GM12878 (cell line): ENCODE measurements at regions not wholly inside any gene's neighbourhood (a gene's known extent, or its start where the extent isn't known, plus 50 kb on each side); places are given as distances from the start of the nearest gene placed in this dataset.

Source experiments
- BMI1 ChIP-seq: fragments of 450-650 bp; IDR thresholded peaks from 2 replicates; pipeline ENCODE4 v1.6.1; 2016; ENCODE audit warnings: mild to moderate bottlenecking, moderate library complexity, borderline replicate concordance
- CHD4 ChIP-seq: fragments of 200-600 bp; sonication (generic); IDR thresholded peaks from 2 replicates; pipeline ENCODE4 v1.6.1; 2016; ENCODE audit warnings: mild to moderate bottlenecking
- EGR1 ChIP-seq, 2 experiments: IDR thresholded peaks; 1 replicate in 1 of 2; 2 replicates in 1 of 2; pipeline ENCODE4 v1.6.1; 2011 to 2012; ENCODE audit warnings: low read depth in 2 of 2, low read length in 2 of 2, borderline replicate concordance in 1 of 2, mild to moderate bottlenecking in 1 of 2, moderate library complexity in 1 of 2
- NFYB ChIP-seq: IDR thresholded peaks from 2 replicates; pipeline ENCODE4 v1.6.1; 2011; ENCODE audit warnings: low read depth, mild to moderate bottlenecking, low read length, improper control_type of control experiment, moderate library complexity; ENCODE audit not compliant: insufficient read depth
- SMAD1 ChIP-seq: fragments of 450-650 bp; IDR thresholded peaks from 2 replicates; pipeline ENCODE4 v1.6.1; 2018; ENCODE audit warnings: mild to moderate bottlenecking, low read depth; ENCODE audit not compliant: partially characterized antibody

- TF ChIP-seq BMI1 (no peak), CHD4 (no peak), NFYB (no peak), EGR1 (IDR thresholded peaks at IDR 0.05; ENCODE audit: borderline replicate concordance in 1 of 2, low read depth in 2 of 2, low read length in 2 of 2) (no peak), SMAD1 (no peak)
Observed at GRCh38 chr7:51665045-51665780, 348.6 kb upstream of the COBL start.
